HG03432 (cell line): ENCODE measurements at regions not wholly inside any gene's neighbourhood (a gene's known extent, or its start where the extent isn't known, plus 50 kb on each side); places are given as distances from the start of the nearest gene placed in this dataset.
"Not testable (repeated sequence)": the region's sequence is repeated elsewhere in the genome, so short reads cannot be mapped to it uniquely, and the experiment has no call there.

Experiments
- ATAC-seq: cut with Tn5 transposase; IDR thresholded peaks from one replicate; pipeline ENCODE4 v1.9.1; 2021; ENCODE audit warnings: mild to moderate bottlenecking, moderate library complexity; ENCODE audit not compliant: unreplicated experiment

DNA sequence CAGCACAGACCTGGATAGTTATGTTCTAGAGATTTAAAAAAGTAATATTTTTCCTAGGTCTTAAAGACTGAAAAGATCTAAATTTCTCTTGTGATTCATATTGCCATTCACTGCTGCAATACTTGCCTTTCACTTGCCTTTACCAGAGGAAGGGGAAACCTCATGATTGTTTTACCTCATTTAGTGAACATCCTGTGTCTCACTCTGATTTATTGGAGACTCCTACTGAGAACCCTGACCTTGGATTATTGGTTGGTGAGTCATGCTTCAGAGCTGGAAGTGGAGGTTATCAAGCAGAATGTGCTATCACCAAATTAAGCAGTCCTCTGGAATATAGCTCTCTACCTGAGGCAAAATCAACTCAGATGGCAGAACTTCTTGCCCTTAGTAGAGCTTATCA lies 500.5 kb downstream of the TSN start:
- ATAC-seq, result no peak

DNA sequence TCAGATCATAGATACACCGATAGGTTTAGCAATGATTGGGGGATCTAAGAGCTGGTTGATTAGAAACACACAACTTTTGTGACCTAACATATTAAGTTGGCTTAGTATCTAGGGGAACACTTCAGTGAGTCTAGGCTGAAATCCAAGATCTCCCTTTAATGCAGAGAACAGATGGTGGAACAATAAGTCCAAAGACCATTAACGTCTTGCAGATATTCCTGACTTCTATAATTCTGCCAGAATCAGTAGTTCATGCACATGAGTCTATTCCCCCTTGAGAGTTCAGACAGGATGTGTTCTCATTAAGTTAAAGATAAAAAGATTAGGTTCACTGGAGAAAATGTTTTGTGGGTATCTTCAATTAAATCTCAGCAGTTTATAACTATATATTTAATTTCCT lies 506.5 kb downstream of the TSN start:
- ATAC-seq, result no peak

DNA sequence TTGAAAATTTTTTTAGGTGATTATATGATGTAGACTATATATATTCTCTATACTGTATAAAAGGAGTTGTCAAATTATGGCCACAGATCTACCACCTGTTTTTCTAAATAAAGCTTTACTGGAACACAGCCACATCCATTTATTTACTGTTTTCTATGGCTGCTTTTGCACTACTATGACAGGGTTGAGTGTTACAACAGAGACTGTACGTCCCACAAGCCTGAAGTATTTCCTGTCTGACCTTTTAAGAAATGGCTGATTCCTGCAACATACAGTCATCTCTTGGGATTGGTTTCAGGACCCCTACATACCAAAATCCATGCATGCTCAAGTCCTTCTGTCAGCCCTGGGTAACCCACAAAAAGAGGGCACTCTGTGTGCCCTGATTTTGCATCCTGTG lies 508.3 kb downstream of the TSN start:
- no peak for ATAC-seq

DNA sequence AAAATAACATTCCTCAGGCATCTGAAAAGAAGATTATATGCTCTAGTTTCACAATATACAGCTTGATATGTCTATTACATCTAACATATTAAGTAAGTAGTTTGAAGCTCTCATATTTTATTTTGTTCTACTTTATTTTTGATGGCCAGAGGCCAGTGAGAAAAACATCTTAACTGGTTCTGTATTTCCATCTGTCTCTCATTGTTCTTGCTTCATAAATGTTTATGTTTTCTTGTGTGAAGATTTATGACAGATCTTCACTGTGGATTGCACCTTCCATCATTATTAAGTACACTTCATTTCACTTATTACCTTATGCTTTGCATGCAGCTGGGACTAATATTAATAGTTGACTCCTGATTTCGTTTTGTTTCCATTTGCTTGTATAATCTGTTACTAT lies 511.2 kb downstream of the TSN start:
- no peak for ATAC-seq

DNA sequence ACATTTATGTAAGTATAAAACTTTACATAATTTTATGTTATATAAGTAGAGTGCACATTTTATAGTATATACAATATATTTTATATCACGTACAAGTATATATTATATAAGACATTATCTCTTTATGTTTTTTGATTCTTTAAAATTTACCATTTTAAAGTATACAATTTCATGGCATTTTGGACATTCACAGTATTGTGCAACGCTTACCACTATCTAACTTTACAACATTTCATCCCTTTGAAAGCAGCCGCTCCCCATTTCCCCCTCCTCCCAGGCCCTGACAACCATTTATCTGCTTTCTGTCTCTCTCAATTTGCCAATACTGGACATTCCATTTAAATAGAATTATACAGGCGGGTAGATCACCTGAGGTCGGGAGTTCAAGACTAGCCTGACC lies 512.5 kb downstream of the TSN start:
- no peak for ATAC-seq

DNA sequence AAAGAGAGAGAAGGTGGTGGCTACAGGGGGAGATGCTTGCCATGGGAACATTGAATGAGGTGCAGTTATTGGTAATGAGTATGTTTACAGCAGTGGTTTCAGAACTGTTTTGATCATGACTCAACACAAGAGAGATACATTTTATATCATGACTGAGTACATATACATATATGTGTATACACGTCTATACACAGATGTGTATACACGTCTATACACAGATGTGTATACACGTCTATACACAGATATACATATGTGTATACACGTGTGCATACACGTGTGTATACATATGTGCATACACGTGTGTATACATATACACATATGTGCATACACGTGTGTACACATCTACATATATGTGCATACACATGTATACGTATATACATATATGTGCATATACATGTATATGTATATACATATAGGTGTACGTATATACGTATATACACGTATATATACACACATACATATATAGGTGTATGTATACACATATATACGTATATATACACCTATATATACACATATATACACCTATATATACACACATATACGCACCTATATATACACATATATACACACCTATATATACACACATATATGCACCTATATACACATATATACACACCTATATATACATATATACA lies 518.5 kb downstream of the TSN start:
- no peak for ATAC-seq

DNA sequence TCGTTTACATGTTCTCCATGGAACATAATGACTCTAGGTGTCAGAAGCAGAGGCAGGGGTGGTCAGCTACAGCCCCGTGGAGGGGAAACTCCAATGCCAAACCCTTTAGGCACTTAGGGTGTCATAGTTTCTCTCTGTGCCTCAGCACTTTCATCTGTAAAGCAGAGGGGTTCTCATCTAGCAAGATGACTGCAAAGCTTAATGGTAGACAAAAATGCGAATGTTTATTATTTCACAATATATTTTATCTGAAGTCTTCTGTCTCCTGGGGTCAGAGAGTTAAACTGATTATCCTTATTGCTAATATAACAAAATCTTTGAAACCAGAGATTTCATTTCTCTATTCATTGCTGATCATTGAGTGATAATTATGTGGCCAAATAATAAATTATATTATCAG lies 522.5 kb downstream of the TSN start:
- no peak for ATAC-seq

DNA sequence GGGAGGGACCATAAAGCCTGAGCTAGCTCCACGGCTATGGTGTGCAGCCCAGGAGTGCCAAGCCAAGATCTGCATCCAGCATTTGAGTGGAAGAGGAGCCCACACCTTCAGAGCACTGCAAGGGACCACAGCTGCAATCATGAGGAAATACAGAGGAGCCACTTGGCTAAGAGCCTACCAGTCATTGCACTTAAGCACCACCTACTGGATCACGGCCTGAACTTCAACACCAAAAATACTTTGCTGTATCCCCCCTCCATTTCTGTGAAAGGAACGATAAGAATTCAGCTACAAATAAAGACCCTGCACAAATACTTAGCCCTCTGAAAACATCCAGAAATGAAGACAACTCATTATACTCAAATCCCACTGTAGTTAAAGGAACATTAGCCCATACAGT lies 545.3 kb downstream of the TSN start:
- no peak for ATAC-seq

DNA sequence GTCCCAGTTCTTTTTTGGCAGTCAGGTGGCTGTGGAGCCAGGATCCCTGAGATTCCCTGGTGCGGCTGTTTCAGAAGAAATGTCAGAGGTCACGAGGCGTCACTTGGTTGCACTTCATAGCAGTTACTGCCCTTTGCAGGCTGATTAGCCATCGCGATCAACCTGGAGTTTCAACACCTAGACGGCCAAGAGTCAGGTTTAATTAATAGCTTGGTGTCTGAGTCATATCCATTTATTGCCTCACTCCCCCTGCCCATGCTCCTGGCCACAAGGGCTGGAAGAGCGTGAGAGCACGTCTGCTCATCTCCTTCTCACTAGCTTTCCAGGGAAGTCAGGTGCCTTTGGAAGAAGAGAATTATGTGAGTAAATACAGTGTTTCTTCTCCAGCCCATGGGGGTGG lies 552.3 kb downstream of the TSN start:
- ATAC-seq, result no peak

DNA sequence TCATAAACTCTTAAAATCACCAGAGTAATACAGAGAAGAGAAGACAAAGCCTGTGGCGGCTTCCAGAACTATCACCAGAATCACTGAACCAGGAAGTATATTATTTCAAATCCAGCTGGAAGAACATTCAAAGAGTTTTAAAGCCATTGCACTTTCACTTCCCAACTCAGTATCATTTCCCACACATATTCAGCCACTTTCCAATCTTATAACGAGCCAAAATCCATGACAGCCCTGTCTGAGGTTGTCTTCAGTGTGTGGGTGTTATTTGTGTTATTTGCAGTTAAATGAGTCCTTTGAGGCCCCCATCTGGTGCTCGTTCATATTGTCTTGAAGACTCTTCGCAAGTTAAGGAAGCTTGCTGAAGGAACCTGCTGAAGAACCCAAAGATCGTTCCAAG lies 559.9 kb downstream of the TSN start:
- ATAC-seq, result no peak

DNA sequence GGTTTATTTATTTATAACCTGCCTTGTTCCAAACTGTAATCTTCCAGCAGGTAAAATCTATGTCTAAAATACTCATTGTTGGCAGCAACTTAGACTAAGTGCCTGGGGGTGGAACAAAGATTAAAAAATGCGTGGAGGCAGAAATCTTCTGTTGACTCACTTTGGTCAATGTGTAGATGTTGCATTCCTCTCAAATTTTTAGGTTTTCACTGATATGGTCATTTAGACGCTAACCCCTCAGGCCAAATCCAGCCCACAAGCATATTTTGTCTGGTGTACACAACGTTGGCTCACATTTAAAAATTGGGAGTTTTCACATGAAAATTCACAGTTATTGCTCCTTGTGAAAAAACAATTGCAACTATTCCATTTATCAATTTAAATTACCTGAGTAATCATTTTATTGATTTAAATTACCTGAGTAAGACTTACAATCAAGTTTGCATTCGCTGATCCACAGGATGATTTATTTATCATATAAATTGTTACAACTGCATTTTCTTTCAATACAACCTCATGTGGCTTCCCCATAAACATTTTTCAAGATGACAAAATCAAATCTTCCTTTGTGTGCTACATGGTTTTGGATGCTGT lies 564.2 kb downstream of the TSN start:
- ATAC-seq, result no peak

DNA sequence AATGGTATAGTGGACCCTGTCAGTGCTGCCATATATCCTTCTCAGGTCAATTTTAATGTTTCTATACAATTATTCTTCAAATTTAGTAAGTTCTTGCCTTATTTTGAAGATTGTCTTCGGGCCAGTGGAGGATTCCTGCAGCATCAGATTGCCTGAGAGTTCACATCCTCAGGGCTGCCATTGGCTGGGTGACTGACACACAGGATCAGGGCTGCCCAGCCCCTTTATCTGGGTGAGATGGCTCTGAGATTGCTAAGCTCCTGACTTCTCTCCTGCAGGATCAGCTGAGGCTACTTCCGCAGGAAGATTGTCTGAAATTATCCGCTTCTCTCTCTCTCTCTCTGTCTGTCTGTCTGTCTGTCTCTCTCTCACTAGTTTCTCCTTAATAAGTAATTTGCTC lies 567.4 kb downstream of the TSN start:
- no peak for ATAC-seq

DNA sequence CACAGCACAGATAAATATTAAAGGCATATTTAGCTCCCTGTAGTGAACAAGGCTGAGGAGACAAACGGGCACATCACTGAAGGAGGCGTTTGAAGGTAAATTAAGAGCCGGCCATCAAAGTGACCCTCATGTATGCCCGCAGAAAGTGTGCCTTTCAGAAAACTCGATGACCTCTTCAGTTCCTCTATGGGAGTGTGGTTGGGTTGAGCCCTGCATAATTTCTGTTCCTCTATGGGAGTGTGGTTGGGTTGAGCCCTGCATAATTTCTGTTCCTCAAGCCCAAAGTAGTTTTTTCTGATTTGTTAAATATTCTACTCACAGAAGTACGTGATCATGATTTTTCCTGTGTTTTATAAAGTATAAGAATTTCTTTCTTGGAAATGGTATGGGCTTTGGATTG lies 568.5 kb downstream of the TSN start:
- ATAC-seq, result no peak

DNA sequence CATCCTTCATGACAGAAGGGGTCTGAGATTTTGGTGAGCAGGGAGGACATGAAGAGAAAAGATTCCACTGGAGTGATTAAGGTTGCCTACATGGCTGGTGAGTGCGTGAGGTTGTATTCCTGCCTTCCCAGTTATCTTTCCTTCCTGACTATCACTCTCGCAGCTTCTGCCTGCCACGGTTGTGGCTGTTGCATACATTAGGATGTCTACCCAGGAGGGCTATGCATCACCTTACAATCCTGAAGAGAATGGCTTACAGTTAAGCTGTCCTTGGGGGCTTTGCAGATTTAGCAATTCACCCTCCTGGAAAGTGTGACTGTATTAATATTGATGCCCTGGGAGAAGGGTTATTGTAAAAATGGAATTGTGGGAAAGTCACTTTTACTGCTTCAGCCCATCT lies 571.0 kb downstream of the TSN start:
- no peak for ATAC-seq

DNA sequence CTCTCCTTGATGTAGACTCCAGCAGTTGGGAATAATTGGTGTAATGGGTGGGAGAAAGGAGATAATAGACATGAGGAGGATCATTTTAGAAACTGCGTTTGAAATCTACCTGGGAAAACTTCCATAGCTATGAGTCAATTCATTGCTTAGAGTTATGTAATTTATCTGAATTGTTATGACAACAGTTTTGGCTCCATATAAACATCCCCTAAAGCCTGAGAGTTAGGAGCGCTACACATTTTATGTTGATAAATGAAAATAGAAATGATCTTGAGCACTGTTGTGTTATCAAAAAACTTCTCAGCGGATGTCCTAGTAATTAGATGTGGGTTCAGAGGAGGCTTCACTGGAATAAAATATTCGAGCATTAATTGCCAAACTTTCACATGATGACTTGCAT lies 573.4 kb downstream of the TSN start:
- no peak for ATAC-seq

DNA sequence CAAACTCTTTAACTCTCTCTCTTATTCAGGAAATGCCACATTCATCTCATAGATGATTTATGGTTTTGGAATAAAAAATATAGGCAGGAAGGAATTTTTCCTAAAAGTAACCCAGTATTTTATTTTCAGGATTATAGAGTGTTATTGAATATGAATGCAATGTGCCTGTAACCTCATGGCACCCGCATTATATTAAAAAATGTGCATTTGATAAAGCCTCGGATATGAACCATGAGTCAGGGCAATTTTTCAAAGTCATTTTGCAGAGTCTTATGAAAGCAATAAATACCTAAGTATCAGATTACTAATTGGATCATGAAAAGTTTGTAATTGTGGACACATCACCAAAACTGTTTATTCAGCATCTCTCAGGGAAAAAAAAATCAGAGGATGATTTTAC lies 573.8 kb downstream of the TSN start:
- ATAC-seq, result no peak

DNA sequence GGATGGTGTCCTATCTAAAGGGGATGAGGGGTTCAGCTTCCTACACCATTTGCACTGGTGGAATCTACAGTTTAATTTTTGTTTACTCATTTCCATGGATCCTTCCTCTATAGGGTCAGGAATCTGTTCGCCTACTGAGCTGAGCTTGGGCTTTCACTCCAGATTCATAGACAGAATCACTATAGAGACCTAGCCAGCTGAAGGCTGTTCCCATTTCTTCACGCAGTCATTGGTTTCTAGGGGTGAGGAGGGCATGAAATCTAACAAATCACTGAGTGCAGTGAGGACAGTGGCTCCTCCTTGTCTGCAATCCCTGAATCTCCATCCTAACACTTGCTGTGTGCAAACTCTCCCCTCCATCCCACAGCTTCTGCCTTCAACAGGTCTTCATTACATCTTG lies 578.5 kb downstream of the TSN start:
- no peak for ATAC-seq

DNA sequence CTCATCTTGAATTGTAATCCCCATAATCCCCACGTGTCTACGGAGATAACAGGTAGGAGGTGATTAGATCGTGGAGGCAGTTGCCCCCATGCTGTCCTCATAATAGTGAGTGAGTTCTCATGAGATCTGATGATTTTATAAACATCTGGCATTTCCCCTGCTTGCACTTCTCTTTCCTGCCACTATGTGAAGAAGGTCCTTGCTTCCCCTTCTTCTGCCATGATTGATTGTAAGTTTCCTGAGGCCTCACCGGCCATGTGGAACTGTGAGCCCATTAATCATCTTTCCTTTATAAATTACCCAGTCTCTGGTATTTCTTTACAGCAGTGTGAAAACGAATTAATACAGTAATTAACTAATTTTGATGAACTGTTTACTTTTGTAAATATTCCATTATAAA lies 582.5 kb downstream of the TSN start:
- no peak for ATAC-seq

DNA sequence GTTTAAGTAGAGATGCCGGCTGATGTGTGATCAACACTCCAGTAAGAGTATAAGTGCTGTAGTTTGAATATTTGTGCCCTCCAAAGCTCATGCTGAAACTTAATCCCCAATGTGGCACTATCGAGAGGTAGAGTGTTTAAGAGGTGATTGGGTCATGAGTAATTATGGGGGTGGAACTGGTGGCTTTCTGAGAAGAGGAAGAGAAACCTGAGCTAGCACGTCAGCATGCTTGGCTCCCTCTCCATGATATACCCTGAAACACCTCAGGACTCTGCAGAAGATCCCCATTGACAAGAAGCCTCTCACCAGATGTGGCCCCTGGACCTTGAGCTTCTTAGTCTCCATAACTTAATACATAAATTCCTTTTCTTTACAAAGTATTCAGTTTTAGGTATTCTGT lies 584.8 kb downstream of the TSN start:
- peak; percentile 98 for ATAC-seq

DNA sequence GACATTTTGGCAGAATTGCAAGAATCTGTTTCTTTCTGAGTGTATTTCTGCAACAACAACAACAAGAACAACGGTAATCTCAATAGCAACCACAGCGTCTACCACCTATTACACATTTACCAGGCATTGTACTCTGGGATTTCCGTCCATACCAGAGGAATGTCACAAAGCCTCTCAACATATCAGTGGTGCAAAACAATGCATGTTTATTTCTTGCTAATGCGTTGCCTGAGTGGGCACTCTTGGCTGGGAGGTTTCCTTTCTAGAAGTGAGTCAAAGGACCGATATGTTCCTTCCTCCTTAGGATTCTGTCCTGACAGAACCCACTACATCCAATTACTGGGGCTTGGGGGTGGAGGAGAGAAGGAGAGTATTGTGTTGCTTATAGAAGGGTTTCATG lies 585.6 kb downstream of the TSN start:
- peak; percentile 28 for ATAC-seq

DNA sequence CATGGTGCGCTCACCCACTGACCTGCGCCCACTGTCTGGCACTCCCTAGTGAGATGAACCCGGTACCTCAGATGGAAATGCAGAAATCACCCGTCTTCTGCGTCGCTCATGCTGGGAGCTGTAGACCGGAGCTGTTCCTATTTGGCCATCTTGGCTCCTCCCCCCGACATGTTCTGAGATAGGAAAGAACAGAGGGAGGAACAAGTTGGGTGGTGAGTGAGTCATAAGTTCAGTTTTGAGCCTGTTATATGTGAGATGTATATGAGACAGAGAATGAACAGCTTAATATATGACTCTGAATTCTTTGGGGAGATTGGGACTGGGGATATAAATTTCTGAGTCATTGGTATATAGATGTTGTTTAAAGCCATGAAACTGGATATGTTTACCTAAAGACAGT lies 596.7 kb downstream of the TSN start:
- ATAC-seq, result not testable (repeated sequence)

DNA sequence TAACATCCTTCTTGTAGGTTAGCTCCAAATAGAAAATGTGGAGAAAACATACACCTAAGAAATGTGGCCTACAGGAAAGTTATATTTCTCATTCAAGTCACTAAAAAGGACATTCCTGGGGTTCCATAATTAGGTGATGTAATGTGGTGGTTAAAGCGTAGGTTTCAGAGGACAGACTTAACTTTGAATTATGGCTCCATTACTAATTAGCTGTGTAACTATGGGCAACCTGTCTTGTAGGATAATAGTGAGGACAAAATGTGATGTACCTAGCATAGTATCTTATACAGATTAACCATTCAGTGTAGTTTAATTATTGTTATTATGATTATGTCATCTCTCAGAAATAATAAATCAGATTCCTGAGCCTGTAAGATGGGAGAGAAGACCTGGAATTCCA lies 602.5 kb downstream of the TSN start:
- ATAC-seq, result no peak

DNA sequence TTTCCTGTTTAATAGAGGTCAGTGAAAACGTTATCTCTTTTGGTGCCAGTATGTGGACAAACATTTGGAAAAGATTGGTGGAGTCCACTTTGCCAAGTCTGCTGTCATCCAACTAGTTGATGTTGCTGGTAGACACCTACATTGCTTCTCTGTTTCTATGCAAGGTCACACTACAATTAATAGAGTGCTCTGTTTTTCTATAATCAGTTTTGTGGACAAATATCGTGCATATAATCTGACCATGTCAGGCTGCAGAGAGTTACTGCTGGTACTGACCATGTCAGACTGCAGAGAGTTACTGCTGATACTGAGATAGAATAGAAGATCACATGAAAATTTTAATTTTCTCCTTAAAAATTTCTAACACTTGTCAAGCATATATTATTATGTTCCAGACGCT lies 603.3 kb downstream of the TSN start:
- no peak for ATAC-seq
